ENCODE measurements at regions not wholly inside any gene's neighbourhood (a gene's known extent, or its start where the extent isn't known, plus 50 kb on each side); places are given as distances from the start of the nearest gene placed in this dataset.

GRCh38 chr5:96338091-96338490, 95.0 kb downstream of the PCSK1 start:
- ATAC-seq, result no peak
- no peak for DNase-seq (ENCODE audit: low spot score)
- Mint-ChIP-seq H3K36me3 (no peaks in the 10 kb centered on the region), H3K27me3 (ENCODE audit: low read depth) (no peaks in the 10 kb centered on the region), H3K4me3 (no peak overlapping the region), H3K4me1 (peaks cover 9% of the 10 kb centered on the region), H3K27ac (no peak overlapping the region), H3K9me3 (no peaks in the 10 kb centered on the region)
- ChIA-PET CTCF (interaction anchor here (4.4 kb wide), 1 partner anchor 445 kb away, joined by 20 read pairs; no protein-coding TSS in a partner anchor), POLR2A (no interaction called here)
- TF ChIP-seq ETV6 (CRISPR knock-in tag; IDR thresholded peaks at IDR 0.05), result no peak
- no peak for TF ChIP-seq NFYB (CRISPR knock-in tag; conservative IDR thresholded peaks at IDR 0.05; ENCODE audit: low read depth)
- no peak for TF ChIP-seq CREB1 (CRISPR knock-in tag; IDR thresholded peaks at IDR 0.05)
- TF ChIP-seq TP53 (CRISPR knock-in tag; IDR thresholded peaks at IDR 0.05), result no peak
- no peak for TF ChIP-seq GRHL2 (CRISPR knock-in tag; IDR thresholded peaks at IDR 0.05; ENCODE audit: insufficient replicate concordance, severe bottlenecking)

GRCh38 chr5:96337048-96337781, 95.8 kb downstream of the PCSK1 start:
- ChIA-PET POLR2A (no interaction called here), CTCF (interaction anchor here (1.4 to 4.4 kb wide), 6 partner anchors 265 to 480 kb away, joined by 3 to 20 read pairs (median 6); partner anchors contain the start of gene ELL2)
- no peak for DNase-seq (ENCODE audit: low spot score)

More at GRCh38 chr5:96337048-96337781, 95.8 kb downstream of the PCSK1 start:
- H3K27me3 Mint-ChIP-seq (ENCODE audit: low read depth), result no peaks in the 10 kb centered on the region
- no peaks in the 10 kb centered on the region for H3K36me3 Mint-ChIP-seq
- peaks cover 14% of the 10 kb centered on the region for H3K4me1 Mint-ChIP-seq
- no peak overlapping the region for H3K27ac Mint-ChIP-seq
- no peaks in the 10 kb centered on the region for H3K9me3 Mint-ChIP-seq
- no peak overlapping the region for H3K4me3 Mint-ChIP-seq
- no peak for ATAC-seq
- TF ChIP-seq JUN (CRISPR knock-in tag; IDR thresholded peaks at IDR 0.05) (no peak), ZNF396 (CRISPR knock-in tag; IDR thresholded peaks at IDR 0.05; ENCODE audit: borderline replicate concordance) (no peak), ETV6 (CRISPR knock-in tag; IDR thresholded peaks at IDR 0.05) (no peak), ZNF281 (CRISPR knock-in tag; IDR thresholded peaks at IDR 0.05) (no peak), OVOL2 (CRISPR knock-in tag; IDR thresholded peaks at IDR 0.05; ENCODE audit: borderline replicate concordance) (no peak), USF2 (CRISPR knock-in tag; IDR thresholded peaks at IDR 0.05) (no peak), ATF1 (CRISPR knock-in tag; IDR thresholded peaks at IDR 0.05) (no peak), NFE2L1 (CRISPR knock-in tag; IDR thresholded peaks at IDR 0.05) (no peak), E2F1 (CRISPR knock-in tag; IDR thresholded peaks at IDR 0.05) (no peak), MLX (CRISPR knock-in tag; IDR thresholded peaks at IDR 0.05) (no peak), PRRX2 (CRISPR knock-in tag; IDR thresholded peaks at IDR 0.05) (no peak), ZBTB21 (CRISPR knock-in tag; IDR thresholded peaks at IDR 0.05; ENCODE audit: borderline replicate concordance) (no peak), CREB1 (CRISPR knock-in tag; IDR thresholded peaks at IDR 0.05) (no peak), TEAD1 (CRISPR knock-in tag; IDR thresholded peaks at IDR 0.05) (no peak), SOX15 (CRISPR knock-in tag; IDR thresholded peaks at IDR 0.05) (no peak), RORB (CRISPR knock-in tag; IDR thresholded peaks at IDR 0.05) (no peak)
- TF ChIP-seq, protein P1, sequence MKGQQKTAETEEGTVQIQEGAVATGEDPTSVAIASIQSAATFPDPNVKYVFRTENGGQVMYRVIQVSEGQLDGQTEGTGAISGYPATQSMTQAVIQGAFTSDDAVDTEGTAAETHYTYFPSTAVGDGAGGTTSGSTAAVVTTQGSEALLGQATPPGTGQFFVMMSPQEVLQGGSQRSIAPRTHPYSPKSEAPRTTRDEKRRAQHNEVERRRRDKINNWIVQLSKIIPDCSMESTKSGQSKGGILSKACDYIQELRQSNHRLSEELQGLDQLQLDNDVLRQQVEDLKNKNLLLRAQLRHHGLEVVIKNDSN (CRISPR knock-in tag; IDR thresholded peaks at IDR 0.05), result no peak
- TF ChIP-seq, protein P2, sequence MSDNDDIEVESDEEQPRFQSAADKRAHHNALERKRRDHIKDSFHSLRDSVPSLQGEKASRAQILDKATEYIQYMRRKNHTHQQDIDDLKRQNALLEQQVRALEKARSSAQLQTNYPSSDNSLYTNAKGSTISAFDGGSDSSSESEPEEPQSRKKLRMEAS (CRISPR knock-in tag; IDR thresholded peaks at IDR 0.05), result no peak
- TF ChIP-seq, protein P3, sequence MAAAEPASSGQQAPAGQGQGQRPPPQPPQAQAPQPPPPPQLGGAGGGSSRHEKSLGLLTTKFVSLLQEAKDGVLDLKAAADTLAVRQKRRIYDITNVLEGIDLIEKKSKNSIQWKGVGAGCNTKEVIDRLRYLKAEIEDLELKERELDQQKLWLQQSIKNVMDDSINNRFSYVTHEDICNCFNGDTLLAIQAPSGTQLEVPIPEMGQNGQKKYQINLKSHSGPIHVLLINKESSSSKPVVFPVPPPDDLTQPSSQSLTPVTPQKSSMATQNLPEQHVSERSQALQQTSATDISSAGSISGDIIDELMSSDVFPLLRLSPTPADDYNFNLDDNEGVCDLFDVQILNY (CRISPR knock-in tag; IDR thresholded peaks at IDR 0.05), result no peak
